Activated CD8-positive, alpha-beta memory T cell treated with anti-CD3 and anti-CD28 coated beads, Interleukin-2, amount 10 ng/mL, durations not matched to agents 7 days and 5 days (primary cell): ENCODE measurements at regions not wholly inside any gene's neighbourhood (a gene's known extent, or its start where the extent isn't known, plus 50 kb on each side); places are given as distances from the start of the nearest gene placed in this dataset.

Experiments
- ATAC-seq: fragments of 150-1000 bp; cut with Tn5 transposase; one replicate; pipeline ENCODE4 v1.10.0; 2021; ENCODE audit warnings: moderate library complexity
- CTCF ChIA-PET: fragments of 350-600 bp; sonication (Branson Sonifier 250); formaldehyde crosslinking; loops from one replicate; lab custom pipeline; 2021; ENCODE audit warnings: antibody characterized with exemption; lab: Charles Lee
- DNase-seq: peaks from one replicate; pipeline ENCODE4 v3.0.0-alpha.2; 2020
- H3K27ac Mint-ChIP-seq: one replicate; pipeline ENCODE4 v1.8.0; 2021; ENCODE audit warnings: mild to moderate bottlenecking, mixed read lengths
- H3K27me3 Mint-ChIP-seq: one replicate; pipeline ENCODE4 v1.8.0; 2021; ENCODE audit warnings: mixed read lengths
- H3K36me3 Mint-ChIP-seq: one replicate; pipeline ENCODE4 v1.8.0; 2021; ENCODE audit warnings: mild to moderate bottlenecking, mixed read lengths
- H3K4me1 Mint-ChIP-seq: one replicate; pipeline ENCODE4 v1.8.0; 2021; ENCODE audit warnings: mixed read lengths
- H3K4me3 Mint-ChIP-seq: one replicate; pipeline ENCODE4 v1.8.0; 2021; ENCODE audit warnings: mild to moderate bottlenecking, moderate library complexity, mixed read lengths
- H3K9me3 Mint-ChIP-seq: one replicate; pipeline ENCODE4 v1.8.0; 2022; ENCODE audit warnings: low read depth, mixed read lengths

- no peaks in the 10 kb centered on the region for H3K36me3 Mint-ChIP-seq
- H3K4me3 Mint-ChIP-seq, result no peak overlapping the region
- no peak overlapping the region for H3K27ac Mint-ChIP-seq
- no peaks in the 10 kb centered on the region for H3K9me3 Mint-ChIP-seq
- no peak for ATAC-seq
- CTCF ChIA-PET, result no interaction called here
- no peak for DNase-seq
- no peaks in the 10 kb centered on the region for H3K4me1 Mint-ChIP-seq
- no peaks in the 10 kb centered on the region for H3K27me3 Mint-ChIP-seq
Measured at GRCh38 chr18:38883111-38883510, 1317.5 kb upstream of the CELF4 start.

DNA sequence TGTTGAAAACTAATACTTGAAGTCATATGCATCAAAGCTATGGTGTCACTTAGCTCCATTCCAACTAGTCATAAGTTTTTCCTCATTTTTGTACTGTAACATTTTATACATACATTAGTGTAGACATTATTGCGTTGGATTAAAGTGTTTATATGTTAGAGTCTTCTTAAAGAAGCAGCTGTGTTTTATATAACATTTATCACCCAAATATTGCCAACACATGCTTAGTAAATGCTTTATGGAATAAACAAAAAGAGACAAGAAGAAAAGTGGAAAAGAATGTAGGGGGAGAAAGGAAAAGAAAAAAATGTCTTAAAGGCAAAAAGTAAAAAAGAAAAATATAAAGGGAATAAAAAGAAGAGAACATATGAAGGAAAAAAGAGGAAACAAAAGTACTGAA lies 1314.3 kb upstream of the CELF4 start:
- CTCF ChIA-PET, result no interaction called here
- no peak overlapping the region for H3K27ac Mint-ChIP-seq

GRCh38 chr18:38872342-38872741 lies 1306.7 kb upstream of the CELF4 start:
- DNase-seq (no peak), ATAC-seq (no peak)
- Mint-ChIP-seq H3K4me1 (no peaks in the 10 kb centered on the region), H3K36me3 (no peaks in the 10 kb centered on the region), H3K27me3 (no peaks in the 10 kb centered on the region), H3K27ac (no peak overlapping the region), H3K4me3 (no peak overlapping the region), H3K9me3 (no peaks in the 10 kb centered on the region)
- CTCF ChIA-PET, result no interaction called here

More for the DNA sequence above, 1314.3 kb upstream of the CELF4 start:
- no peaks in the 10 kb centered on the region for H3K9me3 Mint-ChIP-seq
- H3K36me3 Mint-ChIP-seq, result no peaks in the 10 kb centered on the region
- no peaks in the 10 kb centered on the region for H3K27me3 Mint-ChIP-seq
- ATAC-seq (no peak), DNase-seq (no peak)
- no peaks in the 10 kb centered on the region for H3K4me1 Mint-ChIP-seq
- H3K4me3 Mint-ChIP-seq, result no peak overlapping the region

- Mint-ChIP-seq H3K36me3 (no peaks in the 10 kb centered on the region), H3K4me1 (no peaks in the 10 kb centered on the region), H3K27me3 (no peaks in the 10 kb centered on the region), H3K4me3 (no peak overlapping the region), H3K27ac (no peak overlapping the region), H3K9me3 (no peaks in the 10 kb centered on the region)
- ATAC-seq (no peak), DNase-seq (no peak)
- CTCF ChIA-PET, result no interaction called here
Measured at GRCh38 chr18:38868757-38869156, 1303.2 kb upstream of the CELF4 start.

DNA sequence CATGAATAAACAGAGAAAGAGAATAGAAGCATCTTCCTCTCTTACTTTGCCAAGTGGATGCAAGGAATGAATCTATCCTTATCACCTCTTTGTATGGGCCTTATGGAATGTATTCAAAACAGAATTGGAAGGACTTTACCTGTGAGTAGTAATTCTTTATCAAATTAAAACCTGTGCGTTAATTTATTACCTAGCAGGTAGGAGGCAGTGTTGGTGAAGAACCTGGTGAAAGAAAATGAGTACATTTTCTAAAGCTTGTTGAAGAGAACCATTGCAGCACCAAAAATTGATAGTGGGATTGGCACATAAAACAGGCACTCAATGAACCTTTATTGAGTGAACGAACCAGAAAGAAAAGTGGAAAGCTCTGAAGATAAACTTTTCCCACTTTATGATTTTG lies 1302.1 kb upstream of the CELF4 start:
- Mint-ChIP-seq H3K36me3 (no peaks in the 10 kb centered on the region), H3K4me3 (no peak overlapping the region), H3K27ac (no peak overlapping the region), H3K27me3 (no peaks in the 10 kb centered on the region), H3K4me1 (no peaks in the 10 kb centered on the region), H3K9me3 (no peaks in the 10 kb centered on the region)
- CTCF ChIA-PET, result no interaction called here
- DNase-seq (no peak), ATAC-seq (no peak)

DNA sequence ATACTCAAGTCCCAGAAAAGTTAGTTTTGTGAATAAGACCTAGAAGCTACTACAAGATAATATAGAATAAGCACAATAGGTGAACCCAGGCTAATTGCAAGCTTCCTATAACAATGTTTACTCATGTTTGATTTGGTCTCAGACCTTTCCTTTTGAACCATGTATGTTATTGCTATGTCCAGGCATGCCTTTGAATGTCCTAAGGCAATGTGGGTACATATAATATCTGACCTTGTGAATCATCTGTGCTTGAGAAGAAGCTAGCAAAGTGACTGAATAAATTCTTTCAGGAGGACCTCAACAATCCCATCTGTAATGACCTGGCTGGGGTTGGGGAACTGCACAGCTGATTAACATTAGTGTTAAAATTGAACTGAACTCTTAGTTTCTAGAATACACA lies 1285.9 kb upstream of the CELF4 start:
- H3K4me3 Mint-ChIP-seq, result no peak overlapping the region
- no peaks in the 10 kb centered on the region for H3K36me3 Mint-ChIP-seq
- ATAC-seq (no peak), DNase-seq (no peak)
- H3K4me1 Mint-ChIP-seq, result no peaks in the 10 kb centered on the region
- no peak overlapping the region for H3K27ac Mint-ChIP-seq
- peaks cover 6% of the 10 kb centered on the region for H3K9me3 Mint-ChIP-seq
- no peaks in the 10 kb centered on the region for H3K27me3 Mint-ChIP-seq
- CTCF ChIA-PET, result no interaction called here

- CTCF ChIA-PET, result no interaction called here
- Mint-ChIP-seq H3K4me1 (no peaks in the 10 kb centered on the region), H3K9me3 (peaks cover 8% of the 10 kb centered on the region), H3K27me3 (no peaks in the 10 kb centered on the region), H3K36me3 (no peaks in the 10 kb centered on the region), H3K4me3 (no peak overlapping the region), H3K27ac (no peak overlapping the region)
- DNase-seq, result no peak
- no peak for ATAC-seq
Measured at GRCh38 chr18:38847326-38847725, 1281.7 kb upstream of the CELF4 start.

- no peak overlapping the region for H3K4me3 Mint-ChIP-seq
- H3K27ac Mint-ChIP-seq, result no peak overlapping the region
- no peak for ATAC-seq
- CTCF ChIA-PET, result no interaction called here
- no peaks in the 10 kb centered on the region for H3K4me1 Mint-ChIP-seq
- H3K36me3 Mint-ChIP-seq, result no peaks in the 10 kb centered on the region
- no peak for DNase-seq
- peaks cover 7% of the 10 kb centered on the region for H3K9me3 Mint-ChIP-seq
- H3K27me3 Mint-ChIP-seq, result no peaks in the 10 kb centered on the region
Measured at GRCh38 chr18:38843291-38843690, 1277.7 kb upstream of the CELF4 start.

DNA sequence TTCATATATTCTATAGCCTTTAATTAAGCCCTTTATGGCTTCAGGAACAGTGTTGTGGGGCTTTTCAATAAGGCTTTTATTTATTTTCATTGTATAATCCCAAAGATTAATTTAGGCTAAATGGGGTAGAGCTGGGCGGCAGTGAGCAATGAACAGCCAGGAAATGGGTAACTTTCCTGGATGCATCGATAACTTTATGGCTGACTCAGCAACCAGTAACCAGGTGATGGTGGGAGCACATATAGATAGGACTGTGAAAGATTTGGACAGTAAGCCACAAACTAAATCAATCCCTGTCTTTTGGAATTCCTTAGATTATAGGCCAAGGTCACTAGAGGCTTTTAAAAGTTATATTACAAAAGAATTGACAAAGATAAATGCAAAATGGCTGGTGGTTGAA lies 1260.6 kb upstream of the CELF4 start:
- CTCF ChIA-PET, result no interaction called here
- DNase-seq, result no peak
- no peak overlapping the region for H3K27ac Mint-ChIP-seq

GRCh38 chr18:38811209-38811608 lies 1245.6 kb upstream of the CELF4 start:
- no peak overlapping the region for H3K4me3 Mint-ChIP-seq
- DNase-seq (no peak), ATAC-seq (no peak)
- no peak overlapping the region for H3K27ac Mint-ChIP-seq
- CTCF ChIA-PET, result no interaction called here
- H3K27me3 Mint-ChIP-seq, result no peaks in the 10 kb centered on the region
- no peaks in the 10 kb centered on the region for H3K36me3 Mint-ChIP-seq
- no peaks in the 10 kb centered on the region for H3K9me3 Mint-ChIP-seq
- H3K4me1 Mint-ChIP-seq, result no peaks in the 10 kb centered on the region

More for the DNA sequence above, 1260.6 kb upstream of the CELF4 start:
- H3K36me3 Mint-ChIP-seq, result no peaks in the 10 kb centered on the region
- ATAC-seq, result no peak
- no peaks in the 10 kb centered on the region for H3K27me3 Mint-ChIP-seq
- no peaks in the 10 kb centered on the region for H3K4me1 Mint-ChIP-seq
- H3K4me3 Mint-ChIP-seq, result no peak overlapping the region
- H3K9me3 Mint-ChIP-seq, result no peaks in the 10 kb centered on the region

GRCh38 chr18:38810789-38811188 lies 1245.2 kb upstream of the CELF4 start:
- H3K36me3 Mint-ChIP-seq, result no peaks in the 10 kb centered on the region
- H3K4me1 Mint-ChIP-seq, result no peaks in the 10 kb centered on the region
- no peak overlapping the region for H3K4me3 Mint-ChIP-seq
- ATAC-seq (no peak), DNase-seq (no peak)
- no peaks in the 10 kb centered on the region for H3K27me3 Mint-ChIP-seq
- CTCF ChIA-PET, result no interaction called here
- no peak overlapping the region for H3K27ac Mint-ChIP-seq
- H3K9me3 Mint-ChIP-seq, result no peaks in the 10 kb centered on the region

GRCh38 chr18:38807915-38808314 lies 1242.3 kb upstream of the CELF4 start:
- DNase-seq (no peak), ATAC-seq (no peak)
- CTCF ChIA-PET, result no interaction called here
- Mint-ChIP-seq H3K27me3 (no peaks in the 10 kb centered on the region), H3K4me3 (no peak overlapping the region), H3K36me3 (no peaks in the 10 kb centered on the region), H3K9me3 (no peaks in the 10 kb centered on the region), H3K27ac (no peak overlapping the region), H3K4me1 (no peaks in the 10 kb centered on the region)

GRCh38 chr18:38805256-38805655 lies 1239.7 kb upstream of the CELF4 start:
- no peak overlapping the region for H3K4me3 Mint-ChIP-seq
- peaks cover 2% of the 10 kb centered on the region for H3K9me3 Mint-ChIP-seq
- DNase-seq (no peak), ATAC-seq (no peak)
- CTCF ChIA-PET, result no interaction called here
- H3K27ac Mint-ChIP-seq, result no peak overlapping the region
- H3K4me1 Mint-ChIP-seq, result no peaks in the 10 kb centered on the region
- H3K27me3 Mint-ChIP-seq, result no peaks in the 10 kb centered on the region
- no peaks in the 10 kb centered on the region for H3K36me3 Mint-ChIP-seq

- Mint-ChIP-seq H3K27me3 (no peaks in the 10 kb centered on the region), H3K36me3 (no peaks in the 10 kb centered on the region), H3K9me3 (peaks cover 2% of the 10 kb centered on the region), H3K27ac (no peak overlapping the region), H3K4me1 (no peaks in the 10 kb centered on the region), H3K4me3 (no peak overlapping the region)
- CTCF ChIA-PET, result no interaction called here
- no peak for ATAC-seq
- no peak for DNase-seq
Measured at GRCh38 chr18:38801640-38802039, 1236.0 kb upstream of the CELF4 start.

DNA sequence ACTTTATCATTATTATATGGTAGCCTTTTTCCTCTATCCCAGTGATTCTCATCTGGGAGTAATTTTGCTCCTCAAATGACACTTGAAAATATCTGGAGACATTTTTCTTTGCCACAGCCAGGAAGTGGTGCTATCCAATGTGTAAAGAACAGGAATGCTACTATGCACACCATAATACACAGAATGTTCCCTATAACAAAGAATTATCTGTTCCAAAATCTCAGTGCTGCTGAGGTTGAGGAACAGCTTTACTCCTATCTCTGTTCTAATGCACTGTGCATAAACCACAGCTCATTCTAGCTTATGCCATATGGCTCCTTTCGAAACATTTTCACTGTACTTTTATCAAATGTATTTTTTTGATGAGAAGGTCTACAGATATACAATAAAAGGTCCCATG lies 1231.2 kb upstream of the CELF4 start:
- ATAC-seq (no peak), DNase-seq (no peak)
- Mint-ChIP-seq H3K4me3 (no peak overlapping the region), H3K4me1 (no peaks in the 10 kb centered on the region), H3K9me3 (peaks cover 5% of the 10 kb centered on the region), H3K36me3 (no peaks in the 10 kb centered on the region), H3K27ac (no peak overlapping the region), H3K27me3 (no peaks in the 10 kb centered on the region)
- CTCF ChIA-PET, result no interaction called here
